ENCODE measurements at regions not wholly inside any gene's neighbourhood (a gene's known extent, or its start where the extent isn't known, plus 50 kb on each side); places are given as distances from the start of the nearest gene placed in this dataset.

DNA sequence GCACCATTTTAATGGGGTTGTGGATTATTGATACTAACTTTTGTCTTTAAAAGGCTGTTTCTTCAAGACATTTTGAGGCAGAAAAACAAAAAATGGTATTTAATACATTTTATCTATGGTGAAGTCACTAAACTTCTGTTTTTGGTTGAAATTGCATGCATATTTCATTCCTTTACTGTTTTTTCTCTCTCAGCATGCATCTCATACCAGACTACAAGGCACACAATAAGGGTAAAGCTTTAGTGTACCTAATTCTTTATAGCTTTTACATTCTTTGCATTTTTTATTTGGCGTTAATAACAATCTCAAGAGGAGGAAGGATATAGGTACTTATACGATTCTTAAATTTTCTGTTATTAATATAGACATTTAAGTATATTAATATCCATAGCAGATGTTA lies 151.0 kb upstream of the DKK2 start:
- BruUV-seq (replicated peaks) = no TSS peak
- ATAC-seq (no peak), FAIRE-seq (no peak), DNase-seq (ENCODE audit: low read depth, low spot score) (no peak)
- RAD21 ChIA-PET (ENCODE audit: unreplicated experiment) = no interaction called here
- CTCF ChIA-PET = no interaction called here
- Histone ChIP-seq H3K4me2 (ENCODE audit: control insufficient read depth, insufficient read depth) (no peak overlapping the region), H3K9me3 (replicated peaks; ENCODE audit: control insufficient read depth, insufficient read depth, low read length) (no peaks in the 10 kb centered on the region), H3K36me3 (ENCODE audit: control insufficient read depth in 2 of 2, insufficient read depth in 2 of 2, low read length in 1 of 2) (no peaks in the 10 kb centered on the region), H3K9ac (ENCODE audit: control insufficient read depth, insufficient read depth, low read length) (no peak overlapping the region), H4K20me1 (ENCODE audit: control insufficient read depth, insufficient read depth) (no peaks in the 10 kb centered on the region; the same call in 1 of the 2 replicates), H2AFZ (ENCODE audit: control insufficient read depth, low read depth, low read length) (no peak overlapping the region), H3K4me3 (no peak overlapping the region), H3K4me1 (ENCODE audit: control insufficient read depth, insufficient read depth, low read length) (no peaks in the 10 kb centered on the region), H3K27ac (ENCODE audit: control insufficient read depth, insufficient read depth) (no peak overlapping the region), H3K27me3 (replicated peaks in 1 of 2; ENCODE audit: control insufficient read depth in 2 of 2, insufficient read depth in 2 of 2, low read length in 1 of 2) (no peaks in the 10 kb centered on the region), H3K79me2 (ENCODE audit: control insufficient read depth, insufficient read depth, low read length) (no peaks in the 10 kb centered on the region)
- intact Hi-C loops (cut with micrococcal nuclease; ENCODE audit: unreplicated experiment) (loop anchor here (10.0 kb wide), 1 partner anchor 548 kb away; no protein-coding TSS in a partner anchor), in situ Hi-C loops (cut with MboI) (no loop called here)
- SMC1A ChIA-PET (ENCODE audit: uncharacterized antibody, unreplicated experiment) = interaction anchor here (1.2 kb wide), 1 partner anchor 20 kb away, joined by 3 read pairs; no protein-coding TSS in a partner anchor
- POLR2A ChIA-PET = no interaction called here
- 20% methylated on average over 2 of the region's 2 CpGs for WGBS (ENCODE audit: insufficient coverage, insufficient replicate concordance, low lambda C conversion rate, missing lambda C conversion rate)
- TF ChIP-seq ZNF217 (IDR thresholded peaks at IDR 0.05) = no peak
- no peak for TF ChIP-seq BCL11A (IDR thresholded peaks at IDR 0.05; ENCODE audit: low read depth, low read length)
- TF ChIP-seq NR2F1 (conservative IDR thresholded peaks at IDR 0.05) = no peak
- TF ChIP-seq KAT2A (conservative IDR thresholded peaks at IDR 0.05; ENCODE audit: control insufficient read depth, low read depth, low read length) = no peak
- TF ChIP-seq, protein P1, sequence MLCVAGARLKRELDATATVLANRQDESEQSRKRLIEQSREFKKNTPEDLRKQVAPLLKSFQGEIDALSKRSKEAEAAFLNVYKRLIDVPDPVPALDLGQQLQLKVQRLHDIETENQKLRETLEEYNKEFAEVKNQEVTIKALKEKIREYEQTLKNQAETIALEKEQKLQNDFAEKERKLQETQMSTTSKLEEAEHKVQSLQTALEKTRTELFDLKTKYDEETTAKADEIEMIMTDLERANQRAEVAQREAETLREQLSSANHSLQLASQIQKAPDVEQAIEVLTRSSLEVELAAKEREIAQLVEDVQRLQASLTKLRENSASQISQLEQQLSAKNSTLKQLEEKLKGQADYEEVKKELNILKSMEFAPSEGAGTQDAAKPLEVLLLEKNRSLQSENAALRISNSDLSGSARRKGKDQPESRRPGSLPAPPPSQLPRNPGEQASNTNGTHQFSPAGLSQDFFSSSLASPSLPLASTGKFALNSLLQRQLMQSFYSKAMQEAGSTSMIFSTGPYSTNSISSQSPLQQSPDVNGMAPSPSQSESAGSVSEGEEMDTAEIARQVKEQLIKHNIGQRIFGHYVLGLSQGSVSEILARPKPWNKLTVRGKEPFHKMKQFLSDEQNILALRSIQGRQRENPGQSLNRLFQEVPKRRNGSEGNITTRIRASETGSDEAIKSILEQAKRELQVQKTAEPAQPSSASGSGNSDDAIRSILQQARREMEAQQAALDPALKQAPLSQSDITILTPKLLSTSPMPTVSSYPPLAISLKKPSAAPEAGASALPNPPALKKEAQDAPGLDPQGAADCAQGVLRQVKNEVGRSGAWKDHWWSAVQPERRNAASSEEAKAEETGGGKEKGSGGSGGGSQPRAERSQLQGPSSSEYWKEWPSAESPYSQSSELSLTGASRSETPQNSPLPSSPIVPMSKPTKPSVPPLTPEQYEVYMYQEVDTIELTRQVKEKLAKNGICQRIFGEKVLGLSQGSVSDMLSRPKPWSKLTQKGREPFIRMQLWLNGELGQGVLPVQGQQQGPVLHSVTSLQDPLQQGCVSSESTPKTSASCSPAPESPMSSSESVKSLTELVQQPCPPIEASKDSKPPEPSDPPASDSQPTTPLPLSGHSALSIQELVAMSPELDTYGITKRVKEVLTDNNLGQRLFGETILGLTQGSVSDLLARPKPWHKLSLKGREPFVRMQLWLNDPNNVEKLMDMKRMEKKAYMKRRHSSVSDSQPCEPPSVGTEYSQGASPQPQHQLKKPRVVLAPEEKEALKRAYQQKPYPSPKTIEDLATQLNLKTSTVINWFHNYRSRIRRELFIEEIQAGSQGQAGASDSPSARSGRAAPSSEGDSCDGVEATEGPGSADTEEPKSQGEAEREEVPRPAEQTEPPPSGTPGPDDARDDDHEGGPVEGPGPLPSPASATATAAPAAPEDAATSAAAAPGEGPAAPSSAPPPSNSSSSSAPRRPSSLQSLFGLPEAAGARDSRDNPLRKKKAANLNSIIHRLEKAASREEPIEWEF (IDR thresholded peaks at IDR 0.05; ENCODE audit: insufficient replicate concordance, low read depth, low read length) = no peak
- TF ChIP-seq RB1 (IDR thresholded peaks at IDR 0.05; ENCODE audit: borderline replicate concordance) = no peak
- no peak for TF ChIP-seq RFX5 (IDR thresholded peaks at IDR 0.05; ENCODE audit: low read depth, low read length)
- no peak for TF ChIP-seq YY1 (IDR thresholded peaks at IDR 0.05; ENCODE audit: low read depth, low read length)
- TF ChIP-seq CHD4 (IDR thresholded peaks at IDR 0.05) = no peak
- no peak for TF ChIP-seq EZH2 (IDR thresholded peaks at IDR 0.05; ENCODE audit: borderline replicate concordance, control insufficient read depth, low read depth, low read length)
- TF ChIP-seq, protein P2, sequence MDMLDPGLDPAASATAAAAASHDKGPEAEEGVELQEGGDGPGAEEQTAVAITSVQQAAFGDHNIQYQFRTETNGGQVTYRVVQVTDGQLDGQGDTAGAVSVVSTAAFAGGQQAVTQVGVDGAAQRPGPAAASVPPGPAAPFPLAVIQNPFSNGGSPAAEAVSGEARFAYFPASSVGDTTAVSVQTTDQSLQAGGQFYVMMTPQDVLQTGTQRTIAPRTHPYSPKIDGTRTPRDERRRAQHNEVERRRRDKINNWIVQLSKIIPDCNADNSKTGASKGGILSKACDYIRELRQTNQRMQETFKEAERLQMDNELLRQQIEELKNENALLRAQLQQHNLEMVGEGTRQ (IDR thresholded peaks at IDR 0.05; ENCODE audit: borderline replicate concordance, low read depth, low read length) = no peak
- TF ChIP-seq, protein P3, sequence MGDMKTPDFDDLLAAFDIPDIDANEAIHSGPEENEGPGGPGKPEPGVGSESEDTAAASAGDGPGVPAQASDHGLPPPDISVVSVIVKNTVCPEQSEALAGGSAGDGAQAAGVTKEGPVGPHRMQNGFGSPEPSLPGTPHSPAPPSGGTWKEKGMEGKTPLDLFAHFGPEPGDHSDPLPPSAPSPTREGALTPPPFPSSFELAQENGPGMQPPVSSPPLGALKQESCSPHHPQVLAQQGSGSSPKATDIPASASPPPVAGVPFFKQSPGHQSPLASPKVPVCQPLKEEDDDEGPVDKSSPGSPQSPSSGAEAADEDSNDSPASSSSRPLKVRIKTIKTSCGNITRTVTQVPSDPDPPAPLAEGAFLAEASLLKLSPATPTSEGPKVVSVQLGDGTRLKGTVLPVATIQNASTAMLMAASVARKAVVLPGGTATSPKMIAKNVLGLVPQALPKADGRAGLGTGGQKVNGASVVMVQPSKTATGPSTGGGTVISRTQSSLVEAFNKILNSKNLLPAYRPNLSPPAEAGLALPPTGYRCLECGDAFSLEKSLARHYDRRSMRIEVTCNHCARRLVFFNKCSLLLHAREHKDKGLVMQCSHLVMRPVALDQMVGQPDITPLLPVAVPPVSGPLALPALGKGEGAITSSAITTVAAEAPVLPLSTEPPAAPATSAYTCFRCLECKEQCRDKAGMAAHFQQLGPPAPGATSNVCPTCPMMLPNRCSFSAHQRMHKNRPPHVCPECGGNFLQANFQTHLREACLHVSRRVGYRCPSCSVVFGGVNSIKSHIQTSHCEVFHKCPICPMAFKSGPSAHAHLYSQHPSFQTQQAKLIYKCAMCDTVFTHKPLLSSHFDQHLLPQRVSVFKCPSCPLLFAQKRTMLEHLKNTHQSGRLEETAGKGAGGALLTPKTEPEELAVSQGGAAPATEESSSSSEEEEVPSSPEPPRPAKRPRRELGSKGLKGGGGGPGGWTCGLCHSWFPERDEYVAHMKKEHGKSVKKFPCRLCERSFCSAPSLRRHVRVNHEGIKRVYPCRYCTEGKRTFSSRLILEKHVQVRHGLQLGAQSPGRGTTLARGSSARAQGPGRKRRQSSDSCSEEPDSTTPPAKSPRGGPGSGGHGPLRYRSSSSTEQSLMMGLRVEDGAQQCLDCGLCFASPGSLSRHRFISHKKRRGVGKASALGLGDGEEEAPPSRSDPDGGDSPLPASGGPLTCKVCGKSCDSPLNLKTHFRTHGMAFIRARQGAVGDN (IDR thresholded peaks at IDR 0.05) = no peak
- TF ChIP-seq RUNX3 (IDR thresholded peaks at IDR 0.05; ENCODE audit: low read length) = no peak
- no peak for TF ChIP-seq HDGF (IDR thresholded peaks at IDR 0.05)
- no peak for TF ChIP-seq RAD21 (IDR thresholded peaks at IDR 0.05; ENCODE audit: insufficient read depth, low read depth, low read length)
- no peak for TF ChIP-seq BRCA1 (IDR thresholded peaks at IDR 0.05; ENCODE audit: low read depth, low read length)
- no peak for TF ChIP-seq SREBF1 (IDR thresholded peaks at IDR 0.05; ENCODE audit: low read length)
- no peak for TF ChIP-seq SMC3 (IDR thresholded peaks at IDR 0.05; ENCODE audit: borderline replicate concordance, low read length)
